Epithelial cell of esophagus (primary cell): ENCODE measurements at regions not wholly inside any gene's neighbourhood (a gene's known extent, or its start where the extent isn't known, plus 50 kb on each side); places are given as distances from the start of the nearest gene placed in this dataset.

Experiments used
- DNase-seq: peaks from one replicate; pipeline ENCODE4 v3.0.0; 2010; ENCODE audit warnings: low read depth
- H3K4me3 ChIP-seq: 2 replicates; pipeline ENCODE4 v1.5.1; 2011; ENCODE audit warnings: mild to moderate bottlenecking, low read length, control low read depth
- TF ChIP-seq, protein P1 (sequence below): IDR thresholded peaks from 2 replicates; pipeline ENCODE4 v1.5.1; 2011; ENCODE audit warnings: low read depth, mild to moderate bottlenecking, low read length, control low read depth, inconsistent platforms; ENCODE audit not compliant: insufficient read depth; ENCODE audit errors: missing control alignments

DNA sequence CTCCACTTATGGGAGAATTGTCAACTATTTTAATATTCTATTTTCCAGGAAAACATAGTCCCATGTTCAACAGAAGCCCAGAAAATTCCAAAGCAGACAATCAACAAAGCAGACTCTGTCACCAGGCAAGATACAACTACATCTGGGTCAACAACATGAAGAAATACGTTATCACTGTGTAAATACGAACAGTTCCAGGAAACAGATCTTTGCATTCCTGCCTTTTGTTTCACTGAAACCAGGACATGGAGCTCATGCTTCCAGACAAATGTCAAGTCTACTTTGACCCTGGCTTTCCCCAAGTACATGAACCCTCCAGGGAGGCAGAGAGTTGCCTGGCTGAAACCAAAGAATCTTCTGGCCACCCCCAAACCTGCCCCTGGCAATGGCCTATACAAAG is 106.7 kb downstream of the SETD4 start:
- TF ChIP-seq, protein P1, sequence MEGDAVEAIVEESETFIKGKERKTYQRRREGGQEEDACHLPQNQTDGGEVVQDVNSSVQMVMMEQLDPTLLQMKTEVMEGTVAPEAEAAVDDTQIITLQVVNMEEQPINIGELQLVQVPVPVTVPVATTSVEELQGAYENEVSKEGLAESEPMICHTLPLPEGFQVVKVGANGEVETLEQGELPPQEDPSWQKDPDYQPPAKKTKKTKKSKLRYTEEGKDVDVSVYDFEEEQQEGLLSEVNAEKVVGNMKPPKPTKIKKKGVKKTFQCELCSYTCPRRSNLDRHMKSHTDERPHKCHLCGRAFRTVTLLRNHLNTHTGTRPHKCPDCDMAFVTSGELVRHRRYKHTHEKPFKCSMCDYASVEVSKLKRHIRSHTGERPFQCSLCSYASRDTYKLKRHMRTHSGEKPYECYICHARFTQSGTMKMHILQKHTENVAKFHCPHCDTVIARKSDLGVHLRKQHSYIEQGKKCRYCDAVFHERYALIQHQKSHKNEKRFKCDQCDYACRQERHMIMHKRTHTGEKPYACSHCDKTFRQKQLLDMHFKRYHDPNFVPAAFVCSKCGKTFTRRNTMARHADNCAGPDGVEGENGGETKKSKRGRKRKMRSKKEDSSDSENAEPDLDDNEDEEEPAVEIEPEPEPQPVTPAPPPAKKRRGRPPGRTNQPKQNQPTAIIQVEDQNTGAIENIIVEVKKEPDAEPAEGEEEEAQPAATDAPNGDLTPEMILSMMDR = no peak
- DNase-seq = peak; percentile 54
- no peak overlapping the region for H3K4me3 ChIP-seq

DNA sequence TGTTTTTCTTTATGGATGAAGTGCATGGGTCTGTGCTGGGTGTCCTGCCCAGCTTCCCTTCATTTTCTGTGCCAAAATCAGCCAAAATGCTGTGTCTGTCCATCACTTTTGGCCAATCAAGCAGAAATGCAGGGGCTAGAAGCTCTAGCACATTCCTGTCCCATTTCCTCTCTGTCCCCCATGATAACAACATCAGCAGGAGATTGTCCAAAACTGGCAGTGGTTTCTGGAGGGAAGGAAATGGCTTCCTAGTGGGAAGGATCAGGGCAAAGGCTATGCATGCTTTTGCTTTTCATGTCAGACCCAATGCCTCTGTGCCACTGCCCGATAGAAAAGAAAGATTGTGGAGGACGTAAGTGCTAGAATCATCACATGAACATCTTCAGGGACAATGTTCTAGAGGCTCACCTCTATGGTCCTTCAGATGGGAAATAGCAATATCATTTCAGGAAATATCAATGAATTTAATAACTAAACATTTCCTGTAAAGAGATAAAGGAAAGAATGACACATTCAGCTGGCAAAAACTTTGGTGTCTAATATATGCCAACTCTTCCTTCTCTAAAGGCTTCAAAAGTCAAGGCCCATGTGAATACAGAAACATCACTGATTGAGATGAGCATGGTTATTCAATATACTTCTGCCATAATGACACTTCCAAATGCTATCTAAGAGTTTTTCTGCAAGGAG is 107.5 kb downstream of the SETD4 start:
- DNase-seq = no peak
- TF ChIP-seq, protein P1 = no peak
- no peak overlapping the region for H3K4me3 ChIP-seq

DNA sequence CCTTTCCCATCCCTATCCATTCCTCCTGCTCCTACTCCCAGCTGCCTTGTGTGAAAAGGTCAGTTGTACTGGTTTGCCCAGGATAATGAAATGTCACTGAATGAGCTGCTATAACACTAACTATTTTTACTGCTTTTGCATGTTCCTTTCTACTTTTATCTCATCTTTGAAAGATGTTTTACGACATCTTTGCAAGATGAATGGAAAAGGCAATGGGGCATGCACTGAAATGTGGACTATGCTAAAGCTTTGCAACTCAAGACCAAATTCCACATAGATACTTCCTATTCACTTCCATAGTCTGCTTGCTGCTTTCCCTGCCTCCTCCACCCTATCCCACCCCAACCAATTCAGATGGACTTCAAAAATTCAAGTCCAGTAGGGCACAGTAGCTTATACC is 111.3 kb downstream of the SETD4 start:
- TF ChIP-seq, protein P1 = no peak
- no peak for DNase-seq
- no peak overlapping the region for H3K4me3 ChIP-seq

DNA sequence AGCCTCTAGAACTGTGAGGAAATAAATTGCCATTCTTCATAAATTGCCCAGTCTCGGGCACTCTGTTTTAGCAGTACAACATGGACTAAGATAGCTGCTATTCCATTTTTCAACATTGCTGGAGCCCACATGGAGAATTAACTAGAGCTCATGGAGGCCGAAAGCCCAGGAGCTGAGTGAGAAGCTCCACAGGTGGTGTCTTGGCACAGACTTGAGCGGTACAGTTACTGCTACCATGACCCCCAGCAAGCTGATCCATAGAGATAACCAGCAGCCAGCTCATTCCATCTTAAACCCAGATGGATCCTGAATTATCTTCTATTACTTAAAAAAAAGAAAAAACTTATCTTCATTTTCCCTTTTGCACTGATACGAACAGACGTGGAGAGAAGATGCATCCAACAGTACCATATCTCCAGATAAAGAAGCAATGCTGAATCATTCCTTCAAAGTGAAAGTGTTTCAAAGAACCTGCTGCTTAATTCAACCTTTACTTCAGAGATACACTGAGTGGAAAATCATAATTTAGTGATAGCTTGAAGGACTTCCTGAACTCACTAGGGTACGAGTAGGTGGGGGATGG is 115.1 kb downstream of the SETD4 start:
- no peak for DNase-seq
- TF ChIP-seq, protein P1 = no peak
- no peak overlapping the region for H3K4me3 ChIP-seq

DNA sequence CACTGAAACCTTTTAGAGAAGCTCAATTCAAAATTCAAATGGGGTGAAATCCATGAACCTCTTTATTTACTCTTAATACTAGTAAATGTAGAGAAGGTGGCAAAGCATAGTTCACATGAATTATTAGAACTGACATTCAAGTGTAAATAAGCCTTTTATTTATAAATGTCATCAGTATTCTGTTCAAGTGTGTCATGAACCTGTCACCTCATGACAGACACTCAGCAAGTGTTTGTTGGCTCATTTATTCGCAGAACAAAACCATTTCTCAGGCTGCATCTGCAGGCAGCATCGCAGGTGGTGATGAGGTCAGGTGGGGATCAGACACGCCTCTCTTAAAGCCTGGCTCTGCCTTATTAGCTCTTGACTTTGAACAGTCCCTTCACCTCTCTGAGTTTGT is 116.6 kb downstream of the SETD4 start:
- H3K4me3 ChIP-seq = no peak overlapping the region
- DNase-seq = no peak
- TF ChIP-seq, protein P1 = no peak

DNA sequence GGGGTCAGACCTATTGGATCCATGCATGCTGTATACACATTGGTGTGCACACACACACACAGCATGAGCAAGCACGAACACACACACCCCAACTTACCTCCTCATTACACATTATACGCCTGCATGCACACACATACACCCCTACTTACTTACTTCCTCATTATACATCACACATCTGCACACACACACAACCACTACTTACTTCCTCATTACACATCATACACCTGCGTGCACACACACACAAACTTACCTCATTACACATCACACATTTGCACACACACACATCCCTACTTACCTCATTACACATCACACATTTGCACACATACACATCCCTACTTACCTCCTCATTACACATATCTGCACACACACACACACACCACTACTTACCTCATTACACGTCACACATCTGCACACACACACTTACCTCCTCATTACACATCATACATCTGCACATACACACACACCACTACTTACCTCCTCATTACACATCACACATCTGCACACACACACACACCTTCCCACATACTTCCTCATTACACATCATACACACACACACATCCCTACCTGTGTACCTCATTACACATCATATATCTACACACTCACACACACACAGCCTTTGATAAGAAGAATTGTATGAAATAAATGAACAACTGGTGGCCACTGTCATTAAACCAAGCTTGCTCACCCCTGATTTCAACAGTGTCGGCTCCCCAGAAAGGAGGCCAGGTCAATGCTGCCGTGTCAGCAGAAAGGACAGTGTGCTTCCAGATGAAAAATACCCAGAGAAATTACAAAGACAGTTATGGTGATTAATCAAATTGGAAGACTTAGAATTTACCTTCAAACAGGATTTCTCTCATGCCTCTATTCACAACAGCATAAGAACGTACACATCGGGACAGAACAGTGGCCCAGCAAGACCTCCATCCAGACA is 117.8 kb downstream of the SETD4 start:
- TF ChIP-seq, protein P1 = no peak
- DNase-seq = no peak
- H3K4me3 ChIP-seq = no peak overlapping the region
